Uterus (tissue), 2 donors: ENCODE measurements at regions not wholly inside any gene's neighbourhood (a gene's known extent, or its start where the extent isn't known, plus 50 kb on each side); places are given as distances from the start of the nearest gene placed in this dataset.

Source experiments
- CTCF ChIP-seq, 4 experiments: fragments of 200-600 bp in 2 of 4; fragments of 450-650 bp in 2 of 4; sonication (generic) in 2 of 4; IDR thresholded peaks; one replicate each; pipeline ENCODE4 v1.5.1; 2016 to 2019; ENCODE audit warnings: antibody characterized with exemption in 4 of 4, mild to moderate bottlenecking in 2 of 4, moderate library complexity in 1 of 4
- POLR2A ChIP-seq, 2 donors: fragments of 450-650 bp; IDR thresholded peaks; one replicate each; pipeline ENCODE4 v1.6.1; 2016; ENCODE audit warnings: antibody characterized with exemption in 2 of 2, mild to moderate bottlenecking in 1 of 2, moderate library complexity in 1 of 2

DNA sequence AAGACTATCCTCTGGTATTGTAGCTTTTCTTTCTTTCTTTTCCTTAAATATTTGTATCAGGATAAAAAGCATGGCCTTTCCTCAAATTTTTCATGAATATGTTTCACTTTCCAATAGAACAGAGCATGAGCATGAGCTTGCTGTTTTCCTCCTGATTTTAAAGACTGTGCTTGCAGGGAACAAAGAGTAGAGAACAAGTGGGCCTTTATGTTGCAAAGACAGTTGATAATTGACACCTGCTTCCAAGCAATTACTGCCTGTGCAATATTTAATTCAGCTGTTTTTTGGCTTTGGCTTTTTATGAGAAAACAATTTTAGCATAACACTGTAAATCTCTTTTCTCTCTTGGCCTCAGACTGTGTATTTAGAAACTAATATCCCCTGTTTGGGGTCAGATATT, 263.6 kb upstream of the AZI2 start:
- TF ChIP-seq CTCF (IDR thresholded peaks at IDR 0.05) (no peak), POLR2A (IDR thresholded peaks at IDR 0.05) (no peak)
